Inflammatory macrophage treated with lipopolysaccharide for 1 hour (primary cell): ENCODE measurements at regions not wholly inside any gene's neighbourhood (a gene's known extent, or its start where the extent isn't known, plus 50 kb on each side); places are given as distances from the start of the nearest gene placed in this dataset.
"Not testable (repeated sequence)": the region's sequence is repeated elsewhere in the genome, so short reads cannot be mapped to it uniquely, and the experiment has no call there.

Source experiments
- DNase-seq, 2 donors: peaks; one replicate each; pipeline ENCODE4 v3.0.0-alpha.2; 2020 to 2022

- no peak for DNase-seq
Observed at GRCh38 chrX:22536746-22537304, 264.1 kb downstream of the CBLL2 start.

GRCh38 chrX:22538580-22538979 is 265.9 kb downstream of the CBLL2 start:
- DNase-seq: no peak

GRCh38 chrX:22541926-22542325 is 269.2 kb downstream of the CBLL2 start:
- no peak for DNase-seq

- DNase-seq: no peak
Observed at GRCh38 chrX:22542641-22543040, 269.9 kb downstream of the CBLL2 start.

GRCh38 chrX:22559506-22559905 is 286.8 kb downstream of the CBLL2 start:
- DNase-seq: no peak

GRCh38 chrX:22575161-22575845 is 302.6 kb downstream of the CBLL2 start:
- DNase-seq: no peak

GRCh38 chrX:22577181-22577580 is 304.5 kb downstream of the CBLL2 start:
- DNase-seq: no peak

GRCh38 chrX:22585831-22586230 is 313.1 kb downstream of the CBLL2 start:
- DNase-seq: no peak

GRCh38 chrX:22589845-22590244 is 317.1 kb downstream of the CBLL2 start:
- no peak for DNase-seq

- no peak for DNase-seq
Observed at GRCh38 chrX:22594766-22595165, 322.1 kb downstream of the CBLL2 start.

GRCh38 chrX:22603060-22603459 is 330.3 kb downstream of the CBLL2 start:
- no peak for DNase-seq

- not testable (repeated sequence) for DNase-seq
Observed at GRCh38 chrX:22609452-22609851, 336.7 kb downstream of the CBLL2 start.

GRCh38 chrX:22616867-22617266 is 344.2 kb downstream of the CBLL2 start:
- no peak for DNase-seq

GRCh38 chrX:22627576-22627975 is 354.9 kb downstream of the CBLL2 start:
- no peak for DNase-seq

GRCh38 chrX:22628275-22628674 is 355.6 kb downstream of the CBLL2 start:
- no peak for DNase-seq

- DNase-seq: no peak
Observed at GRCh38 chrX:22629105-22629725, 356.5 kb downstream of the CBLL2 start.

GRCh38 chrX:22634083-22634482 is 361.4 kb downstream of the CBLL2 start:
- DNase-seq: no peak

- no peak for DNase-seq
Observed at GRCh38 chrX:22634751-22635150, 362.0 kb downstream of the CBLL2 start.

GRCh38 chrX:22648281-22648680 is 351.5 kb upstream of the DDX53 start:
- DNase-seq: no peak

- DNase-seq: no peak
Observed at GRCh38 chrX:22650691-22651090, 349.1 kb upstream of the DDX53 start.

- no peak for DNase-seq
Observed at GRCh38 chrX:22652596-22652995, 347.2 kb upstream of the DDX53 start.

- DNase-seq: no peak
Observed at GRCh38 chrX:22660756-22661155, 339.0 kb upstream of the DDX53 start.

- no peak for DNase-seq
Observed at GRCh38 chrX:22662776-22663175, 337.0 kb upstream of the DDX53 start.

- no peak for DNase-seq
Observed at GRCh38 chrX:22664826-22665225, 334.9 kb upstream of the DDX53 start.

- no peak for DNase-seq
Observed at GRCh38 chrX:22665818-22666217, 333.9 kb upstream of the DDX53 start.
